Activated CD4-positive, alpha-beta T cell treated with anti-CD3 and anti-CD28 coated beads for 24 hours (primary cell): ENCODE measurements at regions not wholly inside any gene's neighbourhood (a gene's known extent, or its start where the extent isn't known, plus 50 kb on each side); places are given as distances from the start of the nearest gene placed in this dataset.

ENCODE experiments used
- DNase-seq, 2 donors: peaks; one replicate each; pipeline ENCODE4 v3.0.0-alpha.2; 2020; ENCODE audit warnings: low read depth in 2 of 2

- no peak for DNase-seq
Measured at GRCh38 chr10:27451054-27451453, 53.0 kb upstream of the RAB18 start.

- no peak for DNase-seq
Measured at GRCh38 chr10:27450225-27450624, 53.9 kb upstream of the RAB18 start.

- no peak for DNase-seq
Measured at GRCh38 chr10:27449571-27449970, 54.5 kb upstream of the RAB18 start.

- no peak for DNase-seq
Measured at GRCh38 chr10:27448921-27449320, 55.2 kb upstream of the RAB18 start.

- DNase-seq = no peak
Measured at GRCh38 chr10:27447540-27447939, 56.6 kb upstream of the RAB18 start.

GRCh38 chr10:27446091-27446918 lies 57.8 kb upstream of the RAB18 start:
- DNase-seq = no peak

GRCh38 chr10:27445070-27445469 lies 59.0 kb upstream of the RAB18 start:
- DNase-seq = no peak

- no peak for DNase-seq
Measured at GRCh38 chr10:27440478-27440877, 63.6 kb upstream of the RAB18 start.

- DNase-seq = no peak
Measured at GRCh38 chr10:27440021-27440420, 64.1 kb upstream of the RAB18 start.

GRCh38 chr10:27439101-27439500 lies 65.0 kb upstream of the RAB18 start:
- DNase-seq = no peak

GRCh38 chr10:27437775-27438174 lies 66.3 kb upstream of the RAB18 start:
- no peak for DNase-seq

- no peak for DNase-seq
Measured at GRCh38 chr10:27436710-27437109, 67.4 kb upstream of the RAB18 start.

GRCh38 chr10:27433976-27434375 lies 70.1 kb upstream of the RAB18 start:
- DNase-seq = no peak

- DNase-seq = no peak
Measured at GRCh38 chr10:27426948-27427467, 77.1 kb upstream of the RAB18 start.

- no peak for DNase-seq
Measured at GRCh38 chr10:27413831-27414348, 90.2 kb upstream of the RAB18 start.

- no peak for DNase-seq
Measured at GRCh38 chr10:27413387-27413786, 90.7 kb upstream of the RAB18 start.

GRCh38 chr10:27410153-27410552 lies 94.0 kb upstream of the RAB18 start:
- no peak for DNase-seq

GRCh38 chr10:27407271-27407670 lies 96.8 kb upstream of the RAB18 start:
- DNase-seq = no peak

GRCh38 chr10:27399871-27400270 lies 104.2 kb upstream of the RAB18 start:
- no peak for DNase-seq

GRCh38 chr10:27393961-27394360 lies 110.1 kb upstream of the RAB18 start:
- no peak for DNase-seq

- no peak for DNase-seq
Measured at GRCh38 chr10:27392606-27393005, 111.5 kb upstream of the RAB18 start.

GRCh38 chr10:27391916-27392315 lies 112.2 kb upstream of the RAB18 start:
- DNase-seq = no peak

- DNase-seq = no peak
Measured at GRCh38 chr10:27391325-27391724, 112.8 kb upstream of the RAB18 start.
